ENCODE measurements at regions not wholly inside any gene's neighbourhood (a gene's known extent, or its start where the extent isn't known, plus 50 kb on each side); places are given as distances from the start of the nearest gene placed in this dataset.

DNA sequence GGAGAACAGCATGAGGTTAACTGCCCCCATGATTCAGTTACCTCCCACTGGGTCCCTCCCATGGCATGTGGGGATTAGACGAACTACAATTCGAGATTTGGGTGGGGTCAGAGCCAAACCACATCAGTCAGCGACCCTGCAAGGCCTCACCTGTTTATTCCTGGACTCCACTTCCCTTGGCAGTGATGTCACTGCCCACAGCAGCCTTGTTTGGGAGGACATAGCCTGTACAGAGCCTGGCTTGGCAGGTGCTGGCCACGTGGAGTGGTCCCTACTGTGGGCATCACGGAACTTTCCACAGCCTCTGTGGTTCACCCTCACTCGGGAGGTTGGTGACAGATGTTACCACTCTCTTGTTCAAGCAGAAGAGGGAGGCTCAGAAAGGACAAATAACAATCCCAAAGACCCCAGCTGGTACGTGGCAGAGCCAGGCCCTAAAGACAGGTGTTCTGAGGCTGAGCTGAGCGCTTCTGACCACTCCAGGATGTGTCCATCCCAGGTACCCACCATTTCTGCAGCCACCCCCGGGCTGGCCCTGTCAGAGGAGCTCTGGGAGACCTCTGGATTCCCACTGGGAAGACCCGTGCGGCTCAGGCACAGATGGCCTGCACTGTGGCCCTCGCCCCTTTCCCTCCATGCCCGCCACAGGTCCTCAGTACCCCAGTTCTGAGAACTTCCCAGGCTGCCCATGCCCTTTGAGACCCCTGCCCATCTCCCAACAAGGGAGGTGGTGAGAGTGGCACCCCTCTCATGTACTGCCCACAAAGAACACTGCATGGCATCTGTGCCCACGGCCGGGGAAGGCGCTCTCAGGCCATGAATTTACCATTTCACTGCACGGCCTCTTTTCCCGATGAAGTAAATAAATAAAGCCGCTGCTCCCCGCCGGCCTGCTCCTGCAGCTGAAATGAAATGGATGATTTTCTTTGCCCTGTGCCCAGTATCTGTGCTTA, 605.8 kb downstream of the TBC1D22A start (continued):
- TF ChIP-seq, protein P1, sequence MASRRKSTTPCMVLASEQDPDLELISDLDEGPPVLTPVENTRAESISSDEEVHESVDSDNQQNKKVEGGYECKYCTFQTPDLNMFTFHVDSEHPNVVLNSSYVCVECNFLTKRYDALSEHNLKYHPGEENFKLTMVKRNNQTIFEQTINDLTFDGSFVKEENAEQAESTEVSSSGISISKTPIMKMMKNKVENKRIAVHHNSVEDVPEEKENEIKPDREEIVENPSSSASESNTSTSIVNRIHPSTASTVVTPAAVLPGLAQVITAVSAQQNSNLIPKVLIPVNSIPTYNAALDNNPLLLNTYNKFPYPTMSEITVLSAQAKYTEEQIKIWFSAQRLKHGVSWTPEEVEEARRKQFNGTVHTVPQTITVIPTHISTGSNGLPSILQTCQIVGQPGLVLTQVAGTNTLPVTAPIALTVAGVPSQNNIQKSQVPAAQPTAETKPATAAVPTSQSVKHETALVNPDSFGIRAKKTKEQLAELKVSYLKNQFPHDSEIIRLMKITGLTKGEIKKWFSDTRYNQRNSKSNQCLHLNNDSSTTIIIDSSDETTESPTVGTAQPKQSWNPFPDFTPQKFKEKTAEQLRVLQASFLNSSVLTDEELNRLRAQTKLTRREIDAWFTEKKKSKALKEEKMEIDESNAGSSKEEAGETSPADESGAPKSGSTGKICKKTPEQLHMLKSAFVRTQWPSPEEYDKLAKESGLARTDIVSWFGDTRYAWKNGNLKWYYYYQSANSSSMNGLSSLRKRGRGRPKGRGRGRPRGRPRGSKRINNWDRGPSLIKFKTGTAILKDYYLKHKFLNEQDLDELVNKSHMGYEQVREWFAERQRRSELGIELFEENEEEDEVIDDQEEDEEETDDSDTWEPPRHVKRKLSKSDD (CRISPR knock-in tag; IDR thresholded peaks at IDR 0.05; ENCODE audit: low read depth): no peak
- TF ChIP-seq, protein P2, sequence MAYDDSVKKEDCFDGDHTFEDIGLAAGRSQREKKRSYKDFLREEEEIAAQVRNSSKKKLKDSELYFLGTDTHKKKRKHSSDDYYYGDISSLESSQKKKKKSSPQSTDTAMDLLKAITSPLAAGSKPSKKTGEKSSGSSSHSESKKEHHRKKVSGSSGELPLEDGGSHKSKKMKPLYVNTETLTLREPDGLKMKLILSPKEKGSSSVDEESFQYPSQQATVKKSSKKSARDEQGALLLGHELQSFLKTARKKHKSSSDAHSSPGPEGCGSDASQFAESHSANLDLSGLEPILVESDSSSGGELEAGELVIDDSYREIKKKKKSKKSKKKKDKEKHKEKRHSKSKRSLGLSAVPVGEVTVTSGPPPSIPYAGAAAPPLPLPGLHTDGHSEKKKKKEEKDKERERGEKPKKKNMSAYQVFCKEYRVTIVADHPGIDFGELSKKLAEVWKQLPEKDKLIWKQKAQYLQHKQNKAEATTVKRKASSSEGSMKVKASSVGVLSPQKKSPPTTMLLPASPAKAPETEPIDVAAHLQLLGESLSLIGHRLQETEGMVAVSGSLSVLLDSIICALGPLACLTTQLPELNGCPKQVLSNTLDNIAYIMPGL (CRISPR knock-in tag; IDR thresholded peaks at IDR 0.05; ENCODE audit: borderline replicate concordance in 1 of 2, low read depth in 1 of 2): no peak
- no peak for TF ChIP-seq ZSCAN29 (CRISPR knock-in tag; conservative IDR thresholded peaks at IDR 0.05)
- TF ChIP-seq NFYB (CRISPR knock-in tag; IDR thresholded peaks at IDR 0.05): no peak
- TF ChIP-seq ZNF782 (CRISPR knock-in tag; IDR thresholded peaks at IDR 0.05; ENCODE audit: borderline replicate concordance): no peak
- TF ChIP-seq, protein P3, sequence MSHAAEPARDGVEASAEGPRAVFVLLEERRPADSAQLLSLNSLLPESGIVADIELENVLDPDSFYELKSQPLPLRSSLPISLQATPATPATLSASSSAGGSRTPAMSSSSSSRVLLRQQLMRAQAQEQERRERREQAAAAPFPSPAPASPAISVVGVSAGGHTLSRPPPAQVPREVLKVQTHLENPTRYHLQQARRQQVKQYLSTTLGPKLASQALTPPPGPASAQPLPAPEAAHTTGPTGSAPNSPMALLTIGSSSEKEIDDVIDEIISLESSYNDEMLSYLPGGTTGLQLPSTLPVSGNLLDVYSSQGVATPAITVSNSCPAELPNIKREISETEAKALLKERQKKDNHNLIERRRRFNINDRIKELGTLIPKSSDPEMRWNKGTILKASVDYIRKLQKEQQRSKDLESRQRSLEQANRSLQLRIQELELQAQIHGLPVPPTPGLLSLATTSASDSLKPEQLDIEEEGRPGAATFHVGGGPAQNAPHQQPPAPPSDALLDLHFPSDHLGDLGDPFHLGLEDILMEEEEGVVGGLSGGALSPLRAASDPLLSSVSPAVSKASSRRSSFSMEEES (CRISPR knock-in tag; IDR thresholded peaks at IDR 0.05): no peak
- no peak for TF ChIP-seq ATF1 (CRISPR knock-in tag; IDR thresholded peaks at IDR 0.05)
- no peak for TF ChIP-seq ZNF326 (CRISPR knock-in tag; IDR thresholded peaks at IDR 0.05; ENCODE audit: borderline replicate concordance)

Data from HepG2 (cell line).